ENCODE measurements at regions not wholly inside any gene's neighbourhood (a gene's known extent, or its start where the extent isn't known, plus 50 kb on each side); places are given as distances from the start of the nearest gene placed in this dataset.

DNA sequence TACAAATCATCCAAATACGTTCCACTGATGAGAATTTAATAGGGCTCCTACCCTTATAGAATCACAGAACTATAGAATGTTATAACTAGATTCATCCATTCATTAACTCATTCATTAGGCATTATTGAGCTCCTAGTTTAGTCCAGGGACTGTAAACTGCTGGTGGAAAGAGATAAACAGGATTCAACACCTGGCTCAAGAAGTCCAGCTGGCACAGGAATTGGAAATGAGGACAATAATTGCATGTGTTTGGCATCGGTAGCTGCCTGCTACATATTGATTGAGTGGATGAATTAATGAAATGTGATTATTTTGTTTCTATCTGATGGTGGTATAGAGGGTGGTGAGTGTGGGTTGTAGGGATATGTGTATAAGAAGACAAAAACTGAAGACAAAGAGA lies 100.8 kb upstream of the TLE1 start:
- no peak for TF ChIP-seq EP300 (IDR thresholded peaks at IDR 0.05)
- TF ChIP-seq CTCF (IDR thresholded peaks at IDR 0.05) = no peak
